Testis (tissue), 2 donors: ENCODE measurements at regions not wholly inside any gene's neighbourhood (a gene's known extent, or its start where the extent isn't known, plus 50 kb on each side); places are given as distances from the start of the nearest gene placed in this dataset.

Experiments used
- DNase-seq: peaks from one replicate; pipeline ENCODE4 v3.0.0-alpha.2; 2019
- H3K27ac ChIP-seq, 2 donors: fragments of 200-600 bp; sonication (generic); one replicate each; pipeline ENCODE4 v1.5.1; 2019
- H3K27me3 ChIP-seq: fragments of 200-600 bp; sonication (generic); one replicate; pipeline ENCODE4 v1.5.1; 2019
- H3K36me3 ChIP-seq: fragments of 200-600 bp; sonication (generic); one replicate; pipeline ENCODE4 v1.5.1; 2017; ENCODE audit warnings: low read depth; ENCODE audit errors: missing control alignments
- H3K4me1 ChIP-seq: fragments of 200-600 bp; sonication (generic); one replicate; pipeline ENCODE4 v1.5.1; 2019
- H3K4me3 ChIP-seq, 2 donors: fragments of 200-600 bp; sonication (generic); one replicate each; pipeline ENCODE4 v1.5.1; 2017 to 2019
- H3K9me3 ChIP-seq: fragments of 200-600 bp; sonication (generic); one replicate; pipeline ENCODE4 v1.5.1; 2017
- CTCF ChIP-seq, 3 experiments: fragments of 450-650 bp in 2 of 3; fragments of 200-600 bp in 1 of 3; sonication (generic) in 1 of 3; IDR thresholded peaks; one replicate each; pipeline ENCODE4 v1.5.1; 2016 to 2019; ENCODE audit warnings: antibody characterized with exemption in 3 of 3, mild to moderate bottlenecking in 2 of 3, moderate library complexity in 1 of 3
- POLR2A ChIP-seq: fragments of 450-650 bp; IDR thresholded peaks from one replicate; pipeline ENCODE4 v1.6.1; 2017; ENCODE audit warnings: antibody characterized with exemption, mild to moderate bottlenecking, moderate library complexity
- WGBS, 2 donors: methylation state at CpG; one replicate each; pipeline ENCODE4 v1.1.5; 2018; 5-methylcytosine and 5-hydroxymethylcytosine counted together
- intact Hi-C: fragments of 100-400 bp; cut with DNase I; formaldehyde crosslinking; loops from one replicate; pipeline ENCODE4 v1.15.1; 2023; ENCODE audit warnings: low total_unique reads

- DNase-seq = no peak
- WGBS, 2 donors = 79 to 82% methylated on average over 4 of the region's 4 CpGs
- H3K4me1 ChIP-seq = no peaks in the 10 kb centered on the region
- H3K36me3 ChIP-seq = no peaks in the 10 kb centered on the region
- no peaks in the 10 kb centered on the region for H3K9me3 ChIP-seq
- TF ChIP-seq POLR2A = no peak
- no peak for TF ChIP-seq CTCF (IDR thresholded peaks at IDR 0.05)
- no peak overlapping the region for H3K27ac ChIP-seq
- no peak overlapping the region for H3K4me3 ChIP-seq
- no peaks in the 10 kb centered on the region for H3K27me3 ChIP-seq
- intact Hi-C loops = no loop called here
Measured at GRCh38 chr2:7888876-7889275, 793.0 kb upstream of the ID2 start.

- intact Hi-C loops = no loop called here
- no peak for TF ChIP-seq CTCF (IDR thresholded peaks at IDR 0.05)
- no peak for TF ChIP-seq POLR2A
- Histone ChIP-seq H3K27me3 (no peaks in the 10 kb centered on the region), H3K4me1 (no peaks in the 10 kb centered on the region), H3K36me3 (no peaks in the 10 kb centered on the region), H3K4me3 (no peak overlapping the region), H3K27ac (no peak overlapping the region), H3K9me3 (no peaks in the 10 kb centered on the region)
- DNase-seq = no peak
- 86 to 94% methylated on average over 2 of the region's 2 CpGs for WGBS, 2 donors
Measured at GRCh38 chr2:7891312-7891711, 790.5 kb upstream of the ID2 start.

- TF ChIP-seq CTCF (IDR thresholded peaks at IDR 0.05) = no peak
- TF ChIP-seq POLR2A = no peak
- H3K27ac ChIP-seq = no peak overlapping the region
- intact Hi-C loops = no loop called here
- no peak overlapping the region for H3K4me3 ChIP-seq
- DNase-seq = no peak
- no peaks in the 10 kb centered on the region for H3K36me3 ChIP-seq
- no peaks in the 10 kb centered on the region for H3K4me1 ChIP-seq
- WGBS, 2 donors = 76 to 88% methylated on average over 3 of the region's 3 CpGs
- H3K27me3 ChIP-seq = no peaks in the 10 kb centered on the region
- H3K9me3 ChIP-seq = no peaks in the 10 kb centered on the region
Measured at GRCh38 chr2:7895289-7895688, 786.6 kb upstream of the ID2 start.

DNA sequence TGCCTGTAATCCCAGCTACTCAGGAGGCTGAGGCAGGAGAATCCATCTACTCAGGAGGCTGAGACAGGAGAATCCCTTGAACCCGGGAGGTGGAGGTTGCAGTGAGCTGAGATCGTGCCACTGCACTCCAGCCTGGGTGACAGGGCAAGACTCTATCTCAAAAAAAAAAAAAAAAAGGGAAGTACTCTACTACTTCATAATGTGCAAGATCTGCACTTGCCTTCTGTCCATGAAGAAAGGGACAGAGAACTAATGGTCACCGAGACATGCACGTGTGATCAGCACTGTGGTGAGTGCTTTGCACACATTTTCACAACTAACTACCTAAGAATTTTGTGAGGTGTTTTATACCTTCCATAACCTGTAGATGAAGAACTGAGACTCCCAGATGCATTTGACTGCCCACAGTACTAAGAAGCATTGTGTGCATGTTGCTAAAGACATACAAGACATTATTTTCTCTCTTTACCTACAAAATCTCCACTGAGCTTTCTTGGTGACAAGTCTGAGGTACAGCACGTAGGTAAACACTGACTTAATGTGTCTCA is 784.8 kb upstream of the ID2 start:
- Histone ChIP-seq H3K9me3 (no peaks in the 10 kb centered on the region), H3K4me3 (no peak overlapping the region), H3K4me1 (no peaks in the 10 kb centered on the region), H3K27ac (no peak overlapping the region), H3K36me3 (no peaks in the 10 kb centered on the region), H3K27me3 (no peaks in the 10 kb centered on the region)
- no peak for DNase-seq
- intact Hi-C loops = no loop called here
- 88 to 90% methylated on average over 5 of the region's 5 CpGs for WGBS, 2 donors
- TF ChIP-seq POLR2A = no peak
- TF ChIP-seq CTCF (IDR thresholded peaks at IDR 0.05) = no peak

DNA sequence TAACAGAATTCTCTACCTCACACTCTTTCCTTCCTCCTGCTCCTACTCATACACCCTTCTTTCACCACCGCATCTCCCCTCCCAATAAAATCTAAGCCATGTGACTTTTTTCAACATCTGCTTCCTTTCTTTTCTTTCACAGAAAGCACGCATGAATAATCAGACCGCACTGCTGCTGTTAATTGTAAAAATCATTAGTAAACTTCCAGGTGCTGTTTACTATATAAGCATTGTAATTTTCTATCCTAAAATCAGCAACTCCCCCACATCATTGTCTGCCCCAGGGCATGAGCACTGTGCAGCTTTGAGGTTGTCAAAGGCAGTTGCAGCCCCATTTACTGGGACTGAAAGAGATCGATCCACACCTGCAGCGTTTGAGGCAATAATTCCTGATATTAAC is 782.6 kb upstream of the ID2 start:
- Histone ChIP-seq H3K4me3 (no peak overlapping the region), H3K4me1 (no peaks in the 10 kb centered on the region), H3K9me3 (no peaks in the 10 kb centered on the region), H3K27me3 (no peaks in the 10 kb centered on the region), H3K27ac (no peak overlapping the region), H3K36me3 (no peaks in the 10 kb centered on the region)
- DNase-seq = no peak
- intact Hi-C loops = no loop called here
- 62 to 70% methylated on average over 5 of the region's 5 CpGs for WGBS, 2 donors
- TF ChIP-seq CTCF (IDR thresholded peaks at IDR 0.05) (no peak), POLR2A (no peak)
